Endothelial cell of umbilical vein (primary cell): ENCODE measurements at regions not wholly inside any gene's neighbourhood (a gene's known extent, or its start where the extent isn't known, plus 50 kb on each side); places are given as distances from the start of the nearest gene placed in this dataset.

ENCODE experiments used
- BruUV-seq: library from RNA; stranded (reverse); fragments of 400-500 nt; replicated peaks from 2 replicates; lab custom pipeline; 2021; lab: Mats Ljungman, UMichigan
- CTCF ChIA-PET: fragments of 300-600, 350-600 bp; sonication (Branson Sonifier 250); formaldehyde crosslinking; loops from one replicate; lab custom pipeline; 2021; ENCODE audit warnings: antibody characterized with exemption, inconsistent platforms; lab: Charles Lee
- POLR2A ChIA-PET: fragments of 300-600, 350-600 bp; sonication (Branson Sonifier 250); formaldehyde crosslinking; loops from one replicate; lab custom pipeline; 2021; ENCODE audit warnings: antibody characterized with exemption, inconsistent platforms; lab: Charles Lee
- DNase-seq: peaks from one replicate; pipeline ENCODE4 v3.0.0-alpha.2; 2011; ENCODE audit warnings: low read depth, low spot score
- FAIRE-seq: peaks from 2 replicates; lab custom pipeline; 2011; peaks lifted over from hg19 to GRCh38; lab: Jason Lieb, UNC
- H2AFZ ChIP-seq: 2 replicates; pipeline ENCODE4 v1.6.0; 2012; ENCODE audit warnings: low read depth, low read length, control low read depth, inconsistent platforms
- H3K27ac ChIP-seq: 2 replicates; pipeline ENCODE4 v1.5.1; 2011; ENCODE audit warnings: low read depth, mild to moderate bottlenecking, control low read depth, low read length, moderate library complexity; ENCODE audit not compliant: insufficient read depth
- H3K27me3 ChIP-seq, 2 experiments: 2 replicates each; pipeline versions ENCODE4 v1.6.0 to v1.6.1; 2011; ENCODE audit warnings: low read length in 2 of 2, mixed read lengths in 1 of 2; ENCODE audit not compliant: control insufficient read depth in 2 of 2, insufficient read depth in 2 of 2
- H3K36me3 ChIP-seq, 2 experiments: 2 replicates in 1 of 2; 3 replicates in 1 of 2; pipeline ENCODE4 v1.5.1; 2011; ENCODE audit warnings: low read length in 2 of 2, mild to moderate bottlenecking in 1 of 2, moderate library complexity in 1 of 2; ENCODE audit not compliant: control insufficient read depth in 2 of 2, insufficient read depth in 2 of 2; ENCODE audit errors: extremely low read depth in 1 of 2
- H3K4me1 ChIP-seq: 3 replicates; pipeline ENCODE4 v1.5.1; 2011; ENCODE audit warnings: mild to moderate bottlenecking, low read length; ENCODE audit not compliant: control insufficient read depth, insufficient read depth; ENCODE audit errors: extremely low read depth
- H3K4me2 ChIP-seq: 2 replicates; pipeline ENCODE4 v1.6.1; 2011; ENCODE audit warnings: low read length, control low read depth, mixed read lengths; ENCODE audit not compliant: insufficient read depth
- H3K4me3 ChIP-seq, 3 experiments: fragments of 200-600 bp in 1 of 3; sonication (generic), shearing (Covaris generic) in 1 of 3; replicated peaks in 1 of 3; 2 replicates each; pipeline ENCODE4 v1.5.1; 2011 to 2016; ENCODE audit warnings: control low read depth in 3 of 3, low read length in 3 of 3, mild to moderate bottlenecking in 2 of 3, inconsistent platforms in 1 of 3, low read depth in 1 of 3, moderate library complexity in 1 of 3; ENCODE audit not compliant: insufficient read depth in 1 of 3
- H3K79me2 ChIP-seq: 2 replicates; pipeline ENCODE4 v1.6.0; 2012; ENCODE audit warnings: low read length, inconsistent platforms; ENCODE audit not compliant: control insufficient read depth, insufficient read depth
- H3K9ac ChIP-seq: replicated peaks from 2 replicates; pipeline ENCODE3; 2011; ENCODE audit warnings: low read length, control low read depth; ENCODE audit not compliant: insufficient read depth; ENCODE audit errors: extremely low read depth
- H3K9me1 ChIP-seq: replicated peaks from 3 replicates; pipeline ENCODE4 v1.6.0; 2011; ENCODE audit warnings: mild to moderate bottlenecking, low read length; ENCODE audit not compliant: control insufficient read depth, insufficient read depth; ENCODE audit errors: extremely low read depth
- H3K9me3 ChIP-seq: replicated peaks from 2 replicates; pipeline ENCODE4 v1.5.1; 2012; ENCODE audit warnings: low read length, inconsistent platforms; ENCODE audit not compliant: control insufficient read depth, insufficient read depth
- H4K20me1 ChIP-seq: replicated peaks from 2 replicates; pipeline ENCODE3; 2011; ENCODE audit warnings: mild to moderate bottlenecking, low read length; ENCODE audit not compliant: control insufficient read depth, insufficient read depth; ENCODE audit errors: extremely low read depth
- EZH2 ChIP-seq: IDR thresholded peaks from 2 replicates; pipeline ENCODE4 v1.6.1; 2012; ENCODE audit warnings: borderline replicate concordance, low read depth, mild to moderate bottlenecking, moderate library complexity, low read length, inconsistent platforms; ENCODE audit not compliant: severe bottlenecking
- FOS ChIP-seq: IDR thresholded peaks from 2 replicates; pipeline ENCODE4 v1.6.1; 2011; ENCODE audit warnings: mild to moderate bottlenecking, low read length, moderate library complexity, borderline replicate concordance; ENCODE audit not compliant: insufficient read depth
- GATA2 ChIP-seq: IDR thresholded peaks from 2 replicates; pipeline ENCODE4 v1.7.0; 2011; ENCODE audit warnings: low read depth, mild to moderate bottlenecking, moderate library complexity, mixed read lengths, low read length; ENCODE audit not compliant: insufficient read length, insufficient read depth
- JUN ChIP-seq: IDR thresholded peaks from 2 replicates; pipeline ENCODE4 v1.6.1; 2011; ENCODE audit warnings: borderline replicate concordance, low read depth; ENCODE audit not compliant: insufficient read length, insufficient read depth
- MAX ChIP-seq: IDR thresholded peaks from 2 replicates; pipeline ENCODE4 v1.6.1; 2011; ENCODE audit not compliant: insufficient read depth, insufficient read length
- MYC ChIP-seq: IDR thresholded peaks from one replicate; pipeline ENCODE4 v1.6.1; 2011; ENCODE audit warnings: mild to moderate bottlenecking, low read depth, low read length
- POLR2A ChIP-seq: IDR thresholded peaks from 2 replicates; pipeline ENCODE4 v1.6.1; 2012; ENCODE audit warnings: low read depth, mild to moderate bottlenecking, control low read depth, low read length
- POLR2AphosphoS5 ChIP-seq: IDR thresholded peaks from 2 replicates; pipeline ENCODE4 v1.6.1; 2012; ENCODE audit warnings: low read depth, mild to moderate bottlenecking, control low read depth, low read length, moderate library complexity; ENCODE audit not compliant: insufficient read depth
- dilution Hi-C: fragments of 300-500 bp; cut with MboI; formaldehyde crosslinking; loops from one replicate; pipeline ENCODE4 v1.15.0; 2019; ENCODE audit warnings: low sequenced_read_pairs; ENCODE audit not compliant: extremely low pct_ligation_motif_present
- intact Hi-C: fragments of 100-400 bp; cut with micrococcal nuclease; formaldehyde crosslinking; loops from one replicate; pipeline ENCODE4 v1.10.0; 2022
- TF ChIP-seq, protein P1 (sequence below), 2 donors: IDR thresholded peaks; 1 replicate in 1 of 2; 2 replicates in 1 of 2; pipeline ENCODE4 v1.5.1; 2011; ENCODE audit warnings: low read length in 2 of 2, mild to moderate bottlenecking in 2 of 2, moderate library complexity in 2 of 2, control low read depth in 1 of 2, inconsistent platforms in 1 of 2, low read depth in 1 of 2; ENCODE audit not compliant: insufficient read depth in 1 of 2; ENCODE audit errors: extremely low read depth in 1 of 2

GRCh38 chr13:59352600-59352999 lies 811.1 kb downstream of the DIAPH3 start:
- Histone ChIP-seq H3K27ac (no peak overlapping the region), H3K9ac (no peak overlapping the region), H3K4me2 (no peak overlapping the region), H3K4me1 (peaks cover 18% of the 10 kb centered on the region), H3K4me3 (no peak overlapping the region), H3K9me3 (no peaks in the 10 kb centered on the region), H3K36me3 (no peaks in the 10 kb centered on the region), H4K20me1 (no peaks in the 10 kb centered on the region), H3K79me2 (no peaks in the 10 kb centered on the region), H3K27me3 (peaks cover 0 to 3% of the 10 kb centered on the region in 2 experiments), H2AFZ (no peak overlapping the region), H3K9me1 (no peaks in the 10 kb centered on the region)
- POLR2A ChIA-PET, result no interaction called here
- intact Hi-C loops, result no loop called here
- FAIRE-seq (no peak), DNase-seq (no peak)
- BruUV-seq, result no TSS peak
- TF ChIP-seq, protein P1, sequence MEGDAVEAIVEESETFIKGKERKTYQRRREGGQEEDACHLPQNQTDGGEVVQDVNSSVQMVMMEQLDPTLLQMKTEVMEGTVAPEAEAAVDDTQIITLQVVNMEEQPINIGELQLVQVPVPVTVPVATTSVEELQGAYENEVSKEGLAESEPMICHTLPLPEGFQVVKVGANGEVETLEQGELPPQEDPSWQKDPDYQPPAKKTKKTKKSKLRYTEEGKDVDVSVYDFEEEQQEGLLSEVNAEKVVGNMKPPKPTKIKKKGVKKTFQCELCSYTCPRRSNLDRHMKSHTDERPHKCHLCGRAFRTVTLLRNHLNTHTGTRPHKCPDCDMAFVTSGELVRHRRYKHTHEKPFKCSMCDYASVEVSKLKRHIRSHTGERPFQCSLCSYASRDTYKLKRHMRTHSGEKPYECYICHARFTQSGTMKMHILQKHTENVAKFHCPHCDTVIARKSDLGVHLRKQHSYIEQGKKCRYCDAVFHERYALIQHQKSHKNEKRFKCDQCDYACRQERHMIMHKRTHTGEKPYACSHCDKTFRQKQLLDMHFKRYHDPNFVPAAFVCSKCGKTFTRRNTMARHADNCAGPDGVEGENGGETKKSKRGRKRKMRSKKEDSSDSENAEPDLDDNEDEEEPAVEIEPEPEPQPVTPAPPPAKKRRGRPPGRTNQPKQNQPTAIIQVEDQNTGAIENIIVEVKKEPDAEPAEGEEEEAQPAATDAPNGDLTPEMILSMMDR (IDR thresholded peaks at IDR 0.05; ENCODE audit: extremely low read depth in 1 of 2, insufficient read depth in 1 of 2, low read depth in 1 of 2, low read length in 2 of 2), result no peak
- TF ChIP-seq MAX (no peak), JUN (no peak), EZH2 (no peak), POLR2AphosphoS5 (no peak), POLR2A (no peak), GATA2 (no peak), MYC (no peak), FOS (no peak)
- CTCF ChIA-PET, result no interaction called here
- dilution Hi-C loops, result no loop called here
